ENCODE measurements at regions not wholly inside any gene's neighbourhood (a gene's known extent, or its start where the extent isn't known, plus 50 kb on each side); places are given as distances from the start of the nearest gene placed in this dataset.
A peak's percentile ranks its signal among the peaks of the same experiment; 100 is the strongest.

- no peaks in the 10 kb centered on the region for H3K36me3 ChIP-seq (replicated peaks in 1 of 2; ENCODE audit: control extremely low read depth in 1 of 2, control insufficient read depth in 1 of 2, extremely low read depth in 1 of 2, insufficient read depth in 2 of 2, low read length in 1 of 2)
- peaks cover 22 to 23% of the 10 kb centered on the region in 2 donors for H3K4me1 ChIP-seq (ENCODE audit: control insufficient read depth in 2 of 2, insufficient read depth in 2 of 2, low read length in 2 of 2)
- H3K4me2 ChIP-seq (replicated peaks; ENCODE audit: low read depth, low read length, poor library complexity, severe bottlenecking), result no peak overlapping the region
- H3K79me2 ChIP-seq (ENCODE audit: control insufficient read depth, insufficient read depth, low read length), result no peaks in the 10 kb centered on the region
- intact Hi-C loops (cut with micrococcal nuclease), result no loop called here
- no peak for TF ChIP-seq EZH2 (IDR thresholded peaks at IDR 0.05; ENCODE audit: borderline replicate concordance, insufficient read depth, low read depth, low read length, poor library complexity, severe bottlenecking)
- TF ChIP-seq, protein P1, sequence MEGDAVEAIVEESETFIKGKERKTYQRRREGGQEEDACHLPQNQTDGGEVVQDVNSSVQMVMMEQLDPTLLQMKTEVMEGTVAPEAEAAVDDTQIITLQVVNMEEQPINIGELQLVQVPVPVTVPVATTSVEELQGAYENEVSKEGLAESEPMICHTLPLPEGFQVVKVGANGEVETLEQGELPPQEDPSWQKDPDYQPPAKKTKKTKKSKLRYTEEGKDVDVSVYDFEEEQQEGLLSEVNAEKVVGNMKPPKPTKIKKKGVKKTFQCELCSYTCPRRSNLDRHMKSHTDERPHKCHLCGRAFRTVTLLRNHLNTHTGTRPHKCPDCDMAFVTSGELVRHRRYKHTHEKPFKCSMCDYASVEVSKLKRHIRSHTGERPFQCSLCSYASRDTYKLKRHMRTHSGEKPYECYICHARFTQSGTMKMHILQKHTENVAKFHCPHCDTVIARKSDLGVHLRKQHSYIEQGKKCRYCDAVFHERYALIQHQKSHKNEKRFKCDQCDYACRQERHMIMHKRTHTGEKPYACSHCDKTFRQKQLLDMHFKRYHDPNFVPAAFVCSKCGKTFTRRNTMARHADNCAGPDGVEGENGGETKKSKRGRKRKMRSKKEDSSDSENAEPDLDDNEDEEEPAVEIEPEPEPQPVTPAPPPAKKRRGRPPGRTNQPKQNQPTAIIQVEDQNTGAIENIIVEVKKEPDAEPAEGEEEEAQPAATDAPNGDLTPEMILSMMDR (IDR thresholded peaks at IDR 0.05), result no peak
- no peak for DNase-seq
- Mint-ChIP-seq H3K4me3 (peak overlapping the region; percentile 8), H3K9me3 (ENCODE audit: insufficient read depth) (no peaks in the 10 kb centered on the region), H3K4me1 (peaks cover 34% of the 10 kb centered on the region), H3K27me3 (peaks cover 11% of the 10 kb centered on the region), H3K27ac (peak overlapping the region; percentile 39)
- H3K27me3 ChIP-seq (replicated peaks in 1 of 4; ENCODE audit: control extremely low read depth in 1 of 4, control insufficient read depth in 3 of 4, insufficient read depth in 4 of 4, low read length in 3 of 4), result peaks cover 0 to 14% (median 0%) of the 10 kb centered on the region in 4 experiments
- no peak for ATAC-seq (ENCODE audit: low read depth)
- no peak overlapping the region for H3K9ac ChIP-seq (ENCODE audit: low read length)
- no peaks in the 10 kb centered on the region for H4K20me1 ChIP-seq (ENCODE audit: control insufficient read depth, insufficient read depth, low read length, poor library complexity, severe bottlenecking)
- POLR2A ChIA-PET, result interaction anchor here (0.6 kb wide), 1 partner anchor 59 kb away, joined by 10 read pairs; no protein-coding TSS in a partner anchor
- H3K9me3 ChIP-seq (ENCODE audit: control extremely low read depth in 1 of 3, control insufficient read depth in 2 of 3, insufficient read depth in 1 of 3, low read length in 2 of 3), result no peaks in the 10 kb centered on the region
- H3K27ac ChIP-seq (ENCODE audit: low read length in 2 of 2), result no peak overlapping the region
- no peak overlapping the region for H3K4me3 ChIP-seq (ENCODE audit: control extremely low read depth in 1 of 5, extremely low read depth in 1 of 5, insufficient read depth in 1 of 5, low read depth in 2 of 5, low read length in 4 of 5)
- H2AFZ ChIP-seq (ENCODE audit: insufficient read depth, low read depth, low read length, poor library complexity, severe bottlenecking), result no peak overlapping the region
- CTCF ChIA-PET, result interaction anchor here (1.3 kb wide), 1 partner anchor 85 kb away, joined by 5 read pairs; no protein-coding TSS in a partner anchor
Observed at GRCh38 chr11:45021001-45021400, 70.3 kb upstream of the TP53I11 start.

DNA sequence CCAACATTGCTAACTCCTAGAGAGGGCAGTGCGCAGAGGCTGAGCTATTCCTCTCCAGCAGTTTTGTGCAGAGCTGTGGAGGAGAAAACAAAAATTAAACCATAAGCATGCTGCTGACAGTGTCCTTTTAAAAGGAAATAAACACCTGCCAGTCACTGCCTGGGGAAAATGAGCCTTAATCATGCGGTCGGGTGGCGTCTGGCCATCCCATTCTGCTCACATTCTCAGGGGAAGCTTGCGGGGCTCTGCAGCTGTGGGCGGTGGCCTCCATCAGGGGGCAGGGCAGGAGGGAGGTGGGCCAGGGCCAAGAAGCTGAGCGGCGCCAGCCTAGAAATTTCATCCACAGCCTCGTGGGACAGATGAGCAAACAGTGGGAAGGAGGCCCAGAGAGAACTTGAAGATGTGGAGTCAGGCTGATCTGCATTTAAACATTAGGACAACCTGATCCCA is 71.0 kb upstream of the TP53I11 start:
- Histone ChIP-seq H3K9me3 (ENCODE audit: control extremely low read depth in 1 of 3, control insufficient read depth in 2 of 3, insufficient read depth in 1 of 3, low read length in 2 of 3) (no peaks in the 10 kb centered on the region), H3K9ac (ENCODE audit: low read length) (no peak overlapping the region)
- no peak for TF ChIP-seq EZH2 (IDR thresholded peaks at IDR 0.05; ENCODE audit: borderline replicate concordance, insufficient read depth, low read depth, low read length, poor library complexity, severe bottlenecking)
- TF ChIP-seq, protein P1 (IDR thresholded peaks at IDR 0.05), result no peak

More for the DNA sequence above, 71.0 kb upstream of the TP53I11 start:
- H4K20me1 ChIP-seq (ENCODE audit: control insufficient read depth, insufficient read depth, low read length, poor library complexity, severe bottlenecking), result no peaks in the 10 kb centered on the region
- H3K4me3 ChIP-seq (ENCODE audit: control extremely low read depth in 1 of 5, extremely low read depth in 1 of 5, insufficient read depth in 1 of 5, low read depth in 2 of 5, low read length in 4 of 5), result no peak overlapping the region
- Mint-ChIP-seq H3K9me3 (ENCODE audit: insufficient read depth) (no peaks in the 10 kb centered on the region), H3K27ac (no peak overlapping the region), H3K4me3 (no peak overlapping the region), H3K27me3 (peaks cover 10% of the 10 kb centered on the region), H3K4me1 (peaks cover 40% of the 10 kb centered on the region)
- ChIA-PET CTCF (interaction anchor here (1.0 to 1.3 kb wide), 2 partner anchors 10 to 85 kb away, joined by 4 to 5 read pairs; no protein-coding TSS in a partner anchor), POLR2A (interaction anchor here (0.6 kb wide), 1 partner anchor 59 kb away, joined by 10 read pairs; no protein-coding TSS in a partner anchor)
- H3K27me3 ChIP-seq (replicated peaks in 1 of 4; ENCODE audit: control extremely low read depth in 1 of 4, control insufficient read depth in 3 of 4, insufficient read depth in 4 of 4, low read length in 3 of 4), result peaks cover 0 to 14% (median 0%) of the 10 kb centered on the region in 4 experiments
- DNase-seq, result no peak
- 18% methylated on average over 9 of the region's 9 CpGs for whole genome bisulfite sequencing (ENCODE audit: insufficient coverage)
- H3K36me3 ChIP-seq (replicated peaks in 1 of 2; ENCODE audit: control extremely low read depth in 1 of 2, control insufficient read depth in 1 of 2, extremely low read depth in 1 of 2, insufficient read depth in 2 of 2, low read length in 1 of 2), result no peaks in the 10 kb centered on the region
- H3K79me2 ChIP-seq (ENCODE audit: control insufficient read depth, insufficient read depth, low read length), result no peaks in the 10 kb centered on the region
- no peak overlapping the region for H3K4me2 ChIP-seq (replicated peaks; ENCODE audit: low read depth, low read length, poor library complexity, severe bottlenecking)
- H2AFZ ChIP-seq (ENCODE audit: insufficient read depth, low read depth, low read length, poor library complexity, severe bottlenecking), result no peak overlapping the region
- no peak for ATAC-seq (ENCODE audit: low read depth)
- peaks cover 28 to 29% of the 10 kb centered on the region in 2 donors for H3K4me1 ChIP-seq (ENCODE audit: control insufficient read depth in 2 of 2, insufficient read depth in 2 of 2, low read length in 2 of 2)
- intact Hi-C loops (cut with micrococcal nuclease), result no loop called here
- no peak overlapping the region for H3K27ac ChIP-seq (ENCODE audit: low read length in 2 of 2)
